ENCODE measurements at regions not wholly inside any gene's neighbourhood (a gene's known extent, or its start where the extent isn't known, plus 50 kb on each side); places are given as distances from the start of the nearest gene placed in this dataset.

DNA sequence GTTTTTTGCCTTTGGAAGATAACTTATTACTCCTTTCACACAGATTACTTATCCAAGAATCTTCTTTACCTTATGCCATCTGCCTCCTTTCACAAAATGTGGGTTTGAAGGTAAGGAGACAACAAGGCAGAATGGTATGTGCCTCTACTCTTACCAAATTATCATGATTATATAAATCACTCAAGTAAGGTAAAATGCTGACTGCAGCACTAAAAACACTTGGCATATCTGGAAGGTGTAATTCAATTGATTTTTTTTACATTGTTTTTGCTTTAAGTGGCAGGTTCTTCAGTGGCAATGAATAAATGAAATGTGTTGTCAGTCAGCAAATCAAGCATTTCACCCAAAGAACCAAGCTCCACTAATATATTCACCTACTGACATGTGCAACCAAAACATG lies 346.1 kb downstream of the OMA1 start:
- BruUV-seq (replicated peaks): no TSS peak
- no peaks in the 10 kb centered on the region for H3K9me3 ChIP-seq (ENCODE audit: insufficient read depth, low read depth)
- H3K27ac ChIP-seq: no peak overlapping the region
- ChIA-PET POLR2A (ENCODE audit: unreplicated experiment) (no interaction called here), CTCF (no interaction called here)
- H2AFZ ChIP-seq: no peak overlapping the region
- no peaks in the 10 kb centered on the region for H3K4me1 ChIP-seq (replicated peaks; ENCODE audit: insufficient read depth)
- no peak overlapping the region for H3K4me3 ChIP-seq
- no peaks in the 10 kb centered on the region for H3K9me2 ChIP-seq (ENCODE audit: insufficient read depth)
- H3K4me2 ChIP-seq: no peak overlapping the region
- H3K36me3 ChIP-seq (ENCODE audit: low read depth): no peaks in the 10 kb centered on the region
- H4K20me1 ChIP-seq (ENCODE audit: insufficient read depth): no peaks in the 10 kb centered on the region
- TF ChIP-seq EZH2 (IDR thresholded peaks at IDR 0.05; ENCODE audit: low read depth): no peak
- TF ChIP-seq, protein P1, sequence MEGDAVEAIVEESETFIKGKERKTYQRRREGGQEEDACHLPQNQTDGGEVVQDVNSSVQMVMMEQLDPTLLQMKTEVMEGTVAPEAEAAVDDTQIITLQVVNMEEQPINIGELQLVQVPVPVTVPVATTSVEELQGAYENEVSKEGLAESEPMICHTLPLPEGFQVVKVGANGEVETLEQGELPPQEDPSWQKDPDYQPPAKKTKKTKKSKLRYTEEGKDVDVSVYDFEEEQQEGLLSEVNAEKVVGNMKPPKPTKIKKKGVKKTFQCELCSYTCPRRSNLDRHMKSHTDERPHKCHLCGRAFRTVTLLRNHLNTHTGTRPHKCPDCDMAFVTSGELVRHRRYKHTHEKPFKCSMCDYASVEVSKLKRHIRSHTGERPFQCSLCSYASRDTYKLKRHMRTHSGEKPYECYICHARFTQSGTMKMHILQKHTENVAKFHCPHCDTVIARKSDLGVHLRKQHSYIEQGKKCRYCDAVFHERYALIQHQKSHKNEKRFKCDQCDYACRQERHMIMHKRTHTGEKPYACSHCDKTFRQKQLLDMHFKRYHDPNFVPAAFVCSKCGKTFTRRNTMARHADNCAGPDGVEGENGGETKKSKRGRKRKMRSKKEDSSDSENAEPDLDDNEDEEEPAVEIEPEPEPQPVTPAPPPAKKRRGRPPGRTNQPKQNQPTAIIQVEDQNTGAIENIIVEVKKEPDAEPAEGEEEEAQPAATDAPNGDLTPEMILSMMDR (conservative IDR thresholded peaks at IDR 0.05): no peak
- H3F3A ChIP-seq (ENCODE audit: insufficient read depth, low read depth): no peaks in the 10 kb centered on the region
- DNase-seq: no peak
- peaks cover 7% of the 10 kb centered on the region for H3K27me3 ChIP-seq (ENCODE audit: insufficient read depth, low read depth)
- intact Hi-C loops (cut with micrococcal nuclease; ENCODE audit: unreplicated experiment): no loop called here
- no peaks in the 10 kb centered on the region for H3K79me2 ChIP-seq (ENCODE audit: low read depth)

DNA sequence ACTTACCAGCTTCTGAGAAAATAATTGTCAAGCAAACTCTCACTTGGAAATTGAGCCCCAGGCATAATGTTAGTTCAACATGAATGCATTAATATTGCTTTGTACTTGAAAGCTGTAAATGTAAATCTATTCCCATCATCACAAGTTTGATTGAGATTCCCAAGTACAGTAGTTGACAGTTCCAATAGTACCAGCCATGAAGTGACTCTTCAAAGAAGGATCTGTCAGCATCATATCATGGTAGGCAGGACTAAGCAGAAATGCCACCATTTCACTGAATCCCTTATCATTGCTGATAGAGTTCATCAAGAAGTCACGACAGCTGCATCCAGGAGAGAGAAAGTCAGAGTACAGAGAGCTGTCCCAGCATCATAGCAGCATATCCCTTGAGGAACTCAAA lies 348.7 kb downstream of the OMA1 start:
- Histone ChIP-seq H3K4me3 (no peak overlapping the region), H3K36me3 (ENCODE audit: low read depth) (no peaks in the 10 kb centered on the region), H2AFZ (no peak overlapping the region), H3K79me2 (ENCODE audit: low read depth) (no peaks in the 10 kb centered on the region), H3K4me1 (replicated peaks; ENCODE audit: insufficient read depth) (no peaks in the 10 kb centered on the region), H4K20me1 (ENCODE audit: insufficient read depth) (no peaks in the 10 kb centered on the region), H3K27me3 (ENCODE audit: insufficient read depth, low read depth) (peaks cover 14% of the 10 kb centered on the region), H3K27ac (no peak overlapping the region), H3K4me2 (no peak overlapping the region), H3K9me2 (ENCODE audit: insufficient read depth) (no peaks in the 10 kb centered on the region), H3F3A (ENCODE audit: insufficient read depth, low read depth) (no peaks in the 10 kb centered on the region), H3K9me3 (ENCODE audit: insufficient read depth, low read depth) (no peaks in the 10 kb centered on the region)
- intact Hi-C loops (cut with micrococcal nuclease; ENCODE audit: unreplicated experiment): no loop called here
- CTCF ChIA-PET: no interaction called here
- no peak for TF ChIP-seq EZH2 (IDR thresholded peaks at IDR 0.05; ENCODE audit: low read depth)
- TF ChIP-seq, protein P1 (conservative IDR thresholded peaks at IDR 0.05): no peak
- POLR2A ChIA-PET (ENCODE audit: unreplicated experiment): no interaction called here
- DNase-seq: no peak
- BruUV-seq (replicated peaks): no TSS peak

DNA sequence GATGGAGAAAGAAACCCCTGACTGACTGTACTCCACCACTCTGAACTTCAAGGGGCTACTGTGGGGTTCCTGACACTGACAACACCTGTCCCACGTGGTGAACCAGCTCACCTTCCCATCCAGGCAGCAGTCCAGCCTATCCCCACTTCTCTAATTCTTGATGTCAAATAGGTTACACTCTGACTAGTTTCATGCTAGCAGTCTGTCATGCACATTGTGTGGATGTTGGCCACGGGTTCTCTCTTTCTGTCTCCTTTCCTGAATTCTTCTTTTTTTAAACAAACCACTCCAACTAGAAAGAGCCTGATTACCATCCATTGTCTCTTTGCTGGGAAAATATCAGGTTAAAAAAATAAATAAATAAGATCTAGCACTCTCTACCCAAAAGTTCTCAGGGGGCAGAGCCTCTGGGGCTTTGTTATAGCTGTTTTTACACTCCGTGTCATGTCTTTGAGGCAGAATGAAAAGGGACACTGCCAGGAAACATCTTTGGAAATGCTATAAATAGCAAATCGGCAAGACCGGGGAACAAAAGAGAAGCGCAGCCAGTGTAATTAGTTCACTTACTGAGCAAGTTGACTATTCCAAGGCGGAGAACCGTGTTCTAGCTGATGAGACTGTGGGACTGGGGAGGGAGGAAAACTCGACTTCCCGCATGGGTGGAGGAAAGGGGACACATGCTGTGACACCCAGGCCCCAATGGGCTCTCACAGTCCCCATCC lies 356.1 kb downstream of the OMA1 start:
- intact Hi-C loops (cut with micrococcal nuclease; ENCODE audit: unreplicated experiment): no loop called here
- ChIA-PET CTCF (no interaction called here), POLR2A (ENCODE audit: unreplicated experiment) (no interaction called here)
- no peak for TF ChIP-seq EZH2 (IDR thresholded peaks at IDR 0.05; ENCODE audit: low read depth)
- TF ChIP-seq, protein P1 (conservative IDR thresholded peaks at IDR 0.05): no peak
- no peak for DNase-seq
- H3F3A ChIP-seq (ENCODE audit: insufficient read depth, low read depth): no peaks in the 10 kb centered on the region
- no peaks in the 10 kb centered on the region for H3K79me2 ChIP-seq (ENCODE audit: low read depth)
- no peak overlapping the region for H3K4me2 ChIP-seq
- no peaks in the 10 kb centered on the region for H3K9me3 ChIP-seq (ENCODE audit: insufficient read depth, low read depth)
- H3K27ac ChIP-seq: no peak overlapping the region
- no peak overlapping the region for H3K4me3 ChIP-seq
- H3K36me3 ChIP-seq (ENCODE audit: low read depth): no peaks in the 10 kb centered on the region
- H2AFZ ChIP-seq: no peak overlapping the region
- H3K9me2 ChIP-seq (ENCODE audit: insufficient read depth): no peaks in the 10 kb centered on the region
- peaks cover 14% of the 10 kb centered on the region for H3K27me3 ChIP-seq (ENCODE audit: insufficient read depth, low read depth)
- H3K4me1 ChIP-seq (replicated peaks; ENCODE audit: insufficient read depth): no peaks in the 10 kb centered on the region
- BruUV-seq (replicated peaks): no TSS peak
- no peaks in the 10 kb centered on the region for H4K20me1 ChIP-seq (ENCODE audit: insufficient read depth)

Data from PC-9 (cell line).